Cardiac muscle cell (in vitro differentiated cells and primary cell): ENCODE measurements at regions not wholly inside any gene's neighbourhood (a gene's known extent, or its start where the extent isn't known, plus 50 kb on each side); places are given as distances from the start of the nearest gene placed in this dataset.

Experiments
- DNase-seq, 2 donors: peaks; one replicate each; pipeline versions ENCODE4 v3.0.0 to v3.0.0-alpha.2; 2010 to 2017; ENCODE audit warnings: low read depth in 1 of 2, low spot score in 1 of 2
- H3K27ac ChIP-seq: fragments of 200-600 bp; sonication (generic); 2 replicates; pipeline ENCODE4 v1.5.1; 2016
- H3K27me3 ChIP-seq: fragments of 200-600 bp; sonication (generic); 2 replicates; pipeline ENCODE4 v1.6.0; 2016; ENCODE audit warnings: control low read depth
- H3K36me3 ChIP-seq: fragments of 200-600 bp; sonication (generic); 2 replicates; pipeline ENCODE4 v1.5.1; 2016; ENCODE audit warnings: control low read depth
- H3K4me1 ChIP-seq: fragments of 200-600 bp; sonication (generic); 2 replicates; pipeline ENCODE4 v1.8.1; 2017; ENCODE audit warnings: low read depth, mild to moderate bottlenecking, mixed run types
- H3K4me3 ChIP-seq: fragments of 200-600 bp; sonication (generic); 2 replicates; pipeline ENCODE4 v1.5.1; 2016; ENCODE audit warnings: mild to moderate bottlenecking
- H3K9me3 ChIP-seq: fragments of 200-600 bp; sonication (generic); 2 replicates; pipeline ENCODE4 v1.5.1; 2017; ENCODE audit warnings: low read depth, mild to moderate bottlenecking, control low read depth
- TF ChIP-seq, protein P1 (sequence below): IDR thresholded peaks from 2 replicates; pipeline ENCODE4 v1.5.1; 2012; ENCODE audit warnings: low read depth, mild to moderate bottlenecking, low read length

GRCh38 chr15:77538793-77539497, 93.8 kb downstream of the LINGO1 start:
- Histone ChIP-seq H3K4me1 (peaks cover 11% of the 10 kb centered on the region), H3K27ac (no peak overlapping the region)

DNA sequence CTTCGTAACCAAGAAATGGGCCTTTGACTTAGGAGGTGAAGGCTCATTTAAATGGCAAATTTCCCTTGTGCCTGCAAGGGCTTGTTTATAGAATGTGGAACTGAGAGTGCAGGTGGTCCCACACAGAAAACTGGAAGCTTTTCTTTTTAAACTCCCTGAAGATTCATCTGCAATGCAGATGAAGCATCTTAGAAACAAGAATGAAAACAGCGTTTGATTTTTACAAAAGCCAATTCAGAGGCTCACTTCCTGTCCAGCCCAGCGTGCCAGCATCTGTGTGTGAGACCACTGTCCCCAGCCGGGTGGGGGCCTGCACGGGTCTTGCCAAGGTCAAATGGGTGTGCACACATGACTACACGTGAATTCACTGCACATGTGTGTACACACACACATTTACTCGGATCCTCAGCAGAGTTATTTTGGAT, 94.7 kb downstream of the LINGO1 start:
- H3K27me3 ChIP-seq: no peaks in the 10 kb centered on the region
- no peak overlapping the region for H3K27ac ChIP-seq
- DNase-seq: no peak
- peaks cover 18% of the 10 kb centered on the region for H3K4me1 ChIP-seq
- no peak overlapping the region for H3K4me3 ChIP-seq
- no peaks in the 10 kb centered on the region for H3K9me3 ChIP-seq
- TF ChIP-seq, protein P1, sequence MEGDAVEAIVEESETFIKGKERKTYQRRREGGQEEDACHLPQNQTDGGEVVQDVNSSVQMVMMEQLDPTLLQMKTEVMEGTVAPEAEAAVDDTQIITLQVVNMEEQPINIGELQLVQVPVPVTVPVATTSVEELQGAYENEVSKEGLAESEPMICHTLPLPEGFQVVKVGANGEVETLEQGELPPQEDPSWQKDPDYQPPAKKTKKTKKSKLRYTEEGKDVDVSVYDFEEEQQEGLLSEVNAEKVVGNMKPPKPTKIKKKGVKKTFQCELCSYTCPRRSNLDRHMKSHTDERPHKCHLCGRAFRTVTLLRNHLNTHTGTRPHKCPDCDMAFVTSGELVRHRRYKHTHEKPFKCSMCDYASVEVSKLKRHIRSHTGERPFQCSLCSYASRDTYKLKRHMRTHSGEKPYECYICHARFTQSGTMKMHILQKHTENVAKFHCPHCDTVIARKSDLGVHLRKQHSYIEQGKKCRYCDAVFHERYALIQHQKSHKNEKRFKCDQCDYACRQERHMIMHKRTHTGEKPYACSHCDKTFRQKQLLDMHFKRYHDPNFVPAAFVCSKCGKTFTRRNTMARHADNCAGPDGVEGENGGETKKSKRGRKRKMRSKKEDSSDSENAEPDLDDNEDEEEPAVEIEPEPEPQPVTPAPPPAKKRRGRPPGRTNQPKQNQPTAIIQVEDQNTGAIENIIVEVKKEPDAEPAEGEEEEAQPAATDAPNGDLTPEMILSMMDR: no peak
- no peaks in the 10 kb centered on the region for H3K36me3 ChIP-seq

More at GRCh38 chr15:77538793-77539497, 93.8 kb downstream of the LINGO1 start:
- TF ChIP-seq, protein P1: no peak
- Histone ChIP-seq H3K9me3 (no peaks in the 10 kb centered on the region), H3K27me3 (no peaks in the 10 kb centered on the region), H3K36me3 (no peaks in the 10 kb centered on the region), H3K4me3 (no peak overlapping the region)
- no peak for DNase-seq

GRCh38 chr15:77537006-77537405, 95.7 kb downstream of the LINGO1 start:
- peaks cover 20% of the 10 kb centered on the region for H3K4me1 ChIP-seq
- no peak overlapping the region for H3K4me3 ChIP-seq
- H3K27me3 ChIP-seq: no peaks in the 10 kb centered on the region
- H3K27ac ChIP-seq: no peak overlapping the region
- no peaks in the 10 kb centered on the region for H3K36me3 ChIP-seq
- no peaks in the 10 kb centered on the region for H3K9me3 ChIP-seq
- TF ChIP-seq, protein P1: no peak
- DNase-seq: no peak

DNA sequence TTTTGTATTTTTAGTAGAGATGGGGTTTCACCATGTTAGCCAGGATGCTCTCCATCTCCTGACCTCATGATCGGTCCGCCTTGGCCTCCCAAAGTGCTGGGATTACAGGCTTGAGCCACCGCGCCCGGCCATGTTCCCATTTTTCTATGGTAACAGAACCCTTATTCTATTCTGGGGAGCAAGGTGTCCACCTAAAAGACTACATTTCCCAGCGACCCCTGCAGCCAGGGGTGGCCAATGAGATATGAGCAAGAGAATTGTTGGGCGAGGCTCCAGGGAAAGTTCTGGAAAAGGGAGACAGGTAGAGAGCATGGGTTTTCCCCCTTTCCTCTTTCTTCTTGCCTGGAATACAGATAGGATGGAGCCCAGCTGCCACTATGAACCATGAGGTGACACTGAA, 96.9 kb downstream of the LINGO1 start:
- Histone ChIP-seq H3K27ac (no peak overlapping the region), H3K27me3 (no peaks in the 10 kb centered on the region), H3K4me1 (peaks cover 14% of the 10 kb centered on the region), H3K36me3 (no peaks in the 10 kb centered on the region), H3K4me3 (no peak overlapping the region), H3K9me3 (no peaks in the 10 kb centered on the region)
- DNase-seq: no peak
- TF ChIP-seq, protein P1: no peak
